GM18909 (cell line): ENCODE measurements at regions not wholly inside any gene's neighbourhood (a gene's known extent, or its start where the extent isn't known, plus 50 kb on each side); places are given as distances from the start of the nearest gene placed in this dataset.

ENCODE experiments used
- ATAC-seq: cut with Tn5 transposase; IDR thresholded peaks from one replicate; pipeline ENCODE4 v1.9.1; 2021; ENCODE audit warnings: mild to moderate bottlenecking; ENCODE audit not compliant: unreplicated experiment, poor library complexity

DNA sequence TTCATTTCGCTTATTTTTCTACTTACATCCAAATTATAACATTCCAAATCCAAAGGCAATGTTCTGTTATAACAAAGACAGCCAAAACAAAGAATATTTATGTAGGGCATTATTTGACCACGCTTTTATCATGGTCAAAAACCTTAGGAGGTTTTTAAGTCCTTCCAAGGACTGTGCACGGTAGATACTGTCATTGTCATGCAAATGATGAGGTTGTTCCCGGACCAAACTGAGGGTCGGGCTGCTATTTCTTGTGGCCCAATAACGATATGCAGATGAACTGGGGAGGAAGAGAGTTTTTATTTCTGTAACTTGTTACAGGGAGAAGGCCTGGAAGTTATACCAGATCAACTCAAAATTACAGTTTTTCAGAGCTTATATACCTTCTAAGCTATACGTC is 56.6 kb upstream of the STEAP4 start:
- no peak for ATAC-seq

DNA sequence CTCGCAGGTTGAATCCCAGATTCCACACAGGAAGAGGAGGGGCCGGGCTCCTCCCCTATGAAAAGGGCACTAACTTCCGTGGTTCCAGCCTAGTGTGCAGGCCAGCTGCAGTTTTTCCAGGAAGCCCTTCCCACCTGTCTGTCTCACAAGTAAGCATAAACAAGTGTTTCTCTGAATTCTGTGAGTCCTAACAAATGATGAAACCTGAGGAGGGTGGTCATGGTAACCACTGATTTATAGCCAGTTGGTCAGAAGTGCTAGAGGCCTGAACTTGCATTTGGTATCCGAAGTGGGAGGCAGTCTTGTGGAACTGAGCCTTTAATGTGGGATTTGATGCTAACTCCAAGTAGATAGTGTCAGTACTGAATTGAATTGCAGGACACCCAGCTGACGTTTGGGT is 54.7 kb upstream of the STEAP4 start:
- no peak for ATAC-seq

DNA sequence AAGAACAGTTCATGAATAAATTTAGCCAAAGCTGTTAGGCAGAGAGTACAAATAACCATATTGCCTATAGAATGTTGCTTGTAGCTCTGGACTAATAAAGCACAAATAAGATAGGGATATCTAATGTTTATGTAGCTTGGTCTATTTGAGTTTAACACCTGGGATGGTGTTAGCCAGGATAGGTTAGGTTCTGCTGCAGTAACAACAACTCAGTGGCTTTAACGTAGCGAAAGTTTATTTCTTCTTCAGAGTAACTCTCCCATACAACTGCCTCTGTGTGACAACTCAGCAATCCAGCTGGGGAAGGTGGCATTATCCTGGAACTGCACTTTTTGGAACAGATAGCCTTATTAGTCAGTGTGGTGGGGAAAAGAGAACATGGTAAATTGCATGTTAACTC is 52.2 kb upstream of the STEAP4 start:
- ATAC-seq, result no peak

DNA sequence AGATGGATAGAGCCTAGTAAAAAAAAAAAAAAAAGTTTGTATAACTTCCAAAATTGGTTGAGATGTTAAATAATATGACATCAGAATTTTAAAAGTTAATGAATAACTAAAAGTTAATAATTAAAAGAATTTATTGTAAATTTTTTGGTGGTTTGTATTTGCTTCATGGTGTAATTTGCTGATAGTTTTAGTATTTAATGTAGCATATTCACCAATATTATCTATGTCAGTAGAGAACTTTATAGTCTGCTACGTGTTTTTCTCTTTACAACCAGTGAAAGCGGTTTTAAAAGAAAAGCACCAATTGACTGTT is 51.8 kb upstream of the STEAP4 start:
- ATAC-seq, result no peak

DNA sequence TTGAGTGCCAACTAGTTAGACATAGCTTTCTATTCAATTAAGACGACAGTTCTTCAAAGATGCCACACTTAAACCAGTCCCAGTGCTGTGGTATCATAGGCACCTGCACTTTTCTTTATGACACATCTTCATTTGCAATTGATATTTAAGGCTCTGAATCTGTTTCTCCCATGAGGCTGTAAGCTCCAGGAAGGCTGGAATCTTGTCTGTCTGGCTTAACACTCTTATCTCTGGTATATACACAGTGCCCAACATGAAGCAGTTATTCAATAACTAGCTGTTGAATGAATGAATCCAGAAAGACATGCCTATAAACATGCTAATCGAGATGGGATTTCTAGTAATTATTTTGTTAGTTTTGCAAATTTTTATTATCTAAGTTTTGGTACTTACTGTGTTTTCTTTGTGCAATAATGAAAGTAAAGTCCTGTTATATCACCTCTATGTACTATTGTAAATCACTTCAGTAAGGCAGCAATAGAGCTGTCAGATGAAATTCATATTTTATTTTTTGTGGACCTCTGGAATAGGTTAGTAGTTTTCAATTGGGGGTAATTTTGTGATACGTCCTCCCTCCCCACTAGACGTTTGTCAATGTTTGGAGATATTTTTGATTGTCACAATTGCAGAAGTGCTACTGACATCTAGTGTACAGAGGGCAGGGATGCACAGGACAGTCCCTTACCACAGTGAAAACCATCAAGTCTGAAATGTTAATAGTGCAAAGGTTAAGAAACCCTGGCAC is 51.3 kb upstream of the STEAP4 start:
- ATAC-seq, result peak; percentile 91

DNA sequence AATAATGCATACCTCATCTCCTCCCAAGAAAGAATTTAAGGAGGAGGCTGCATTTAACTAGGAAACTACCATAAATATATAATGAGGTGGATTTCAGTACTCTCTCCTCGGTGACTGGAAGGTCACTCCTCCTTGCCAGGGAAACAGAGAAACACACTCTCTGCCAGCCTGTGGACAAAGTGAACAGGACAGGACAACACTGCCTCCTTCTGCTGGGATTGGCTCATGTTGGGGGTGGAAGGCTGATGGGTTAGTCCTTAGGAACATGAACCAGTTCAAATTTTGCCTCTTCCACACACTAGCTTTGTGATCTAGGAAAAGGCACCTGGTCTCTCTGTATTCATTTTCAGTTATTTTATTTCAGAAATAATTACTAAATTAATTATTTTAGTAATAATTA is 50.6 kb upstream of the STEAP4 start:
- ATAC-seq, result no peak
